Left lung (tissue), 4 donors: ENCODE measurements at regions not wholly inside any gene's neighbourhood (a gene's known extent, or its start where the extent isn't known, plus 50 kb on each side); places are given as distances from the start of the nearest gene placed in this dataset.
"Not testable (repeated sequence)": the region's sequence is repeated elsewhere in the genome, so short reads cannot be mapped to it uniquely, and the experiment has no call there.

Experiments
- ATAC-seq: fragments of 200-7000 bp; cut with Tn5 transposase; one replicate; pipeline ENCODE4 v1.9.1; 2020; ENCODE audit warnings: moderate library complexity
- DNase-seq, 4 donors: peaks; one replicate each; pipeline ENCODE4 v3.0.0-alpha.2; 2013 to 2020
- H3K27ac ChIP-seq, 2 donors: fragments of 200-600 bp; sonication (generic) in 1 of 2; one replicate each; pipeline versions ENCODE4 v1.5.0 to v1.8.0; 2020 to 2021
- H3K27me3 ChIP-seq, 2 donors: fragments of 200-600 bp; sonication (generic) in 1 of 2; one replicate each; pipeline versions ENCODE4 v1.5.0 to v1.8.0; 2020 to 2021
- H3K36me3 ChIP-seq, 2 donors: fragments of 200-600 bp; sonication (generic) in 1 of 2; one replicate each; pipeline versions ENCODE4 v1.5.0 to v1.8.0; 2020 to 2021
- H3K4me1 ChIP-seq, 2 donors: fragments of 200-600 bp; one replicate each; pipeline ENCODE4 v1.8.0; 2021
- H3K4me3 ChIP-seq, 2 donors: fragments of 200-600 bp; sonication (generic) in 1 of 2; one replicate each; pipeline versions ENCODE4 v1.5.0 to v1.8.0; 2020 to 2021; ENCODE audit warnings: mild to moderate bottlenecking in 1 of 2
- H3K9me3 ChIP-seq, 2 donors: fragments of 200-600 bp; sonication (generic) in 1 of 2; one replicate each; pipeline versions ENCODE4 v1.5.0 to v1.8.0; 2020 to 2021
- CTCF ChIP-seq, 2 donors: fragments of 200-600 bp; sonication (generic) in 1 of 2; IDR thresholded peaks; one replicate each; pipeline versions ENCODE4 v1.5.0 to v1.8.0; 2021; ENCODE audit warnings: antibody characterized with exemption in 2 of 2
- intact Hi-C, 2 donors: fragments of 100-400 bp; cut with DNase I; formaldehyde crosslinking; loops; one replicate each; pipeline versions ENCODE4 v1.11.2 to v1.14.2; 2022
- donor health status: DM: no; HTN: yes; CAD: no.
- donor health status: DM: no; HTN: no; CAD: no.

DNA sequence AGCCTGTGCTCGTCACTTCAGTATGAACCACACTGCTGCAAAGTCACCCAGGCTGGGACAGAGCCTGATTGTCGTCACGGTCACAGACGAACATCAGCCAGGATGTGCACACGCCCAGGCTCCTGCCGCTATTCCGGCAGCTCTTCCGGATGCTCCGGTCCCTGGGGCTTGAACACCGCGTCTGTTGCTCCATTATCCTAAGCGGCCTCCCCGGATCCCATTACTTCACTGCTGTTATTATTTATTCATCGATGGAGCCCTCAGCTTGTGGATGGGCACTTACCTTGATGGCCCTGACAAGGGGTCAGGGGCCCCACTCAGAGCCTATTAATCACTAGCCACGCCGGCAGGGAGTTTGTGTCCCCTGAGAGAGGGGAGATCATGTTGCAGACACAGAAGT lies 120.8 kb upstream of the PCBD1 start:
- no peak for ATAC-seq
- no peak overlapping the region for H3K27ac ChIP-seq
- no peak overlapping the region for H3K4me3 ChIP-seq
- H3K36me3 ChIP-seq, result no peaks in the 10 kb centered on the region
- intact Hi-C loops, result no loop called here
- H3K9me3 ChIP-seq, result no peaks in the 10 kb centered on the region
- no peak for DNase-seq
- H3K27me3 ChIP-seq, result peaks cover 0 to 25% of the 10 kb centered on the region in 2 donors
- no peak for TF ChIP-seq CTCF (IDR thresholded peaks at IDR 0.05)
- no peaks in the 10 kb centered on the region for H3K4me1 ChIP-seq

DNA sequence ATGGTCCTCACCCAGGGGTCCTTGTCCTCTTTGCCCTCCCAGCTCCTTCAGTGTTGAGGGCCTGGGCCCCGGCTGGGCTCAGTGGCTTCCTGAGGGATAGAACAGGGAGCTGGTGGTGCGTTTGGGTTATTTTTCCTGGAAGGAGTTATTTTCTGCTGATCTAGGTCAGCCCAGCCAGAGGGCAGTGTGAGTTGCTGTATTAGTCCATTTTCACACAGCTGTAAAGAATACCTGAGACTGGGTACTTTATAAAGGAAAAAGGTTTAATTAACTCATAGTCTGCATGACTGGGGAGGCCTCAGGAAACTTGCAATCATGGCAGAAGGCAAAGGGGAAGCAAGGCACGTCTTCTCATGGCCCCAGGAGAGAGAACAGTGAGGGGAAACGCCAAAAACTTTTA lies 122.4 kb upstream of the PCBD1 start:
- DNase-seq (no peak), ATAC-seq (no peak)
- H3K27ac ChIP-seq, result no peak overlapping the region
- no peaks in the 10 kb centered on the region for H3K9me3 ChIP-seq
- intact Hi-C loops, result no loop called here
- H3K36me3 ChIP-seq, result no peaks in the 10 kb centered on the region
- H3K4me1 ChIP-seq, result no peaks in the 10 kb centered on the region
- TF ChIP-seq CTCF (IDR thresholded peaks at IDR 0.05), result no peak
- H3K27me3 ChIP-seq, result peaks cover 0 to 13% of the 10 kb centered on the region in 2 donors
- no peak overlapping the region for H3K4me3 ChIP-seq

GRCh38 chr10:71011141-71011540 lies 122.8 kb upstream of the PCBD1 start:
- no peak overlapping the region for H3K27ac ChIP-seq
- intact Hi-C loops, result no loop called here
- TF ChIP-seq CTCF (IDR thresholded peaks at IDR 0.05), result no peak
- no peaks in the 10 kb centered on the region for H3K4me1 ChIP-seq
- no peak overlapping the region for H3K4me3 ChIP-seq
- DNase-seq, result no peak
- no peak for ATAC-seq
- peaks cover 0 to 13% of the 10 kb centered on the region in 2 donors for H3K27me3 ChIP-seq
- no peaks in the 10 kb centered on the region for H3K9me3 ChIP-seq
- H3K36me3 ChIP-seq, result no peaks in the 10 kb centered on the region

- no peak for ATAC-seq
- TF ChIP-seq CTCF (IDR thresholded peaks at IDR 0.05), result no peak
- no peaks in the 10 kb centered on the region for H3K4me1 ChIP-seq
- H3K36me3 ChIP-seq, result no peaks in the 10 kb centered on the region
- H3K9me3 ChIP-seq, result no peaks in the 10 kb centered on the region
- no peak for DNase-seq
- H3K4me3 ChIP-seq, result no peak overlapping the region
- H3K27ac ChIP-seq, result no peak overlapping the region
- peaks cover 0 to 2% of the 10 kb centered on the region in 2 donors for H3K27me3 ChIP-seq
- intact Hi-C loops, result no loop called here
Observed at GRCh38 chr10:71014021-71014805, 125.8 kb upstream of the PCBD1 start.

DNA sequence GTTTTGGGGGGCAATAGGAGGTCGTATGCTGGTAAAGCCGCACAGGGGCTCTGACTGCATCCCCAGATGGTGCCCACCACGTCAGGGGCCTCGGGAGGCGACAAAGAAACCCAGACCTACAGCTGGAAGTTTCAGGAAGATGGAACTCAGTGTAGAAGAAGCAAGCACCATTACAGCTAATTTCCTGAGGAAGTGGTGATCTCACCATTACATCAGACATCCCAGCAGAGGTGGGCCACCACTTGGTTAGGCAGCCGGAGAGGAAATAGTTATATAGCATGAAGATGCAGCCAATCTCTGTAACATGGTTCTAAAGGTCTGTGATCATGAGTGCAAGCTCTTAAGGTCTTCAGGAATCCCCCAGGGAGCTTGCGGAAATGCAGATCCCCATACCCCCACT lies 127.3 kb upstream of the PCBD1 start:
- no peaks in the 10 kb centered on the region for H3K27me3 ChIP-seq
- TF ChIP-seq CTCF (IDR thresholded peaks at IDR 0.05), result no peak
- no peaks in the 10 kb centered on the region for H3K36me3 ChIP-seq
- H3K4me1 ChIP-seq, result no peaks in the 10 kb centered on the region
- H3K4me3 ChIP-seq, result no peak overlapping the region
- DNase-seq, result peak in 1 of 4 donors; percentile 8
- ATAC-seq, result no peak
- H3K9me3 ChIP-seq, result no peaks in the 10 kb centered on the region
- intact Hi-C loops, result no loop called here
- no peak overlapping the region for H3K27ac ChIP-seq

DNA sequence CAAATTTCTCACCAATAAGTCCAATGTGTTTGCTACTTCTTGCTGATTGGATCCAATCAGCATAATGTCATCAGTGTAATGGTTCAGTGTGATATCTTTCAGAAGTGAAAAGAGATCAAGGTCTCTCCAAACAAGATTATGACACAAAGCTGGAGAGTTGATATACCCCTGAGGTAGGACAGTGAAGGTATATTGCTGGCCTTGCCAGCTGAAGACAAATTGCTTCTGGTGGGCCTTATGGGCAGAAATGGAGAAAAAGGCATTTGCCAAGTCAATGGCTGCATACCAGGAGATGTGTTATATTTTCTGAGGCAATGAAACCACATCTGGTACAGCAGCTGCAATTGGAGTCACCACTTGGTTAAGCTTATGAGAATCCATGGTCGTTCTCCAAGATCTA lies 131.7 kb upstream of the PCBD1 start:
- DNase-seq, H3K9me3 ChIP-seq, H3K4me3 ChIP-seq, H3K36me3 ChIP-seq, intact Hi-C loops, H3K27ac ChIP-seq, H3K4me1 ChIP-seq, H3K27me3 ChIP-seq, ATAC-seq: not testable (repeated sequence)
